ENCODE measurements at regions not wholly inside any gene's neighbourhood (a gene's known extent, or its start where the extent isn't known, plus 50 kb on each side); places are given as distances from the start of the nearest gene placed in this dataset.
A peak's percentile ranks its signal among the peaks of the same experiment; 100 is the strongest.

DNA sequence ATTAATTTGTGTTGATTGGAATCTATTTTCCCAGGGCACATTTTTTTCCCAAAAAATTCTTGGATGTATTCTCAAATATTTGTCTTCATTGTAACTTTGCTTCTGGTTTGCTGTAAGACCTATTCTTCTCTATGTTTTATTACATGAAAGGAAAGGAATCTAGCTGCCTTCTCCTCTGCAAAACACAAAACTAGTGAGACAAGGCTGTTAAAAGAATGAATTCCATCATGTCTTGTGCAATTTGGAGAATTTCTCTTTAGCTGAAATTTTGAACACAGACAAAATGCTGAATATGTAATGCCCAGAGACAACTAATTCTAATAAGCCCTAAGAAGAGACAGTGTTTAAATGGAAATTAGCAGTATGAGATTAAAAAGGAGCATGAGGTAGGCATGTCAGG, 275.9 kb downstream of the CDH20 start:
- Histone ChIP-seq H3K27me3 (ENCODE audit: control insufficient read depth, insufficient read depth, low read length) (no peaks in the 10 kb centered on the region), H3K36me3 (ENCODE audit: control insufficient read depth, insufficient read depth, low read length) (no peaks in the 10 kb centered on the region), H3K4me3 (ENCODE audit: low read depth, low read length) (no peak overlapping the region)
- no peak for DNase-seq (ENCODE audit: low read depth)
- TF ChIP-seq CTCF (IDR thresholded peaks at IDR 0.05; ENCODE audit: insufficient read depth, low read length, poor library complexity, severe bottlenecking), result no peak

DNA sequence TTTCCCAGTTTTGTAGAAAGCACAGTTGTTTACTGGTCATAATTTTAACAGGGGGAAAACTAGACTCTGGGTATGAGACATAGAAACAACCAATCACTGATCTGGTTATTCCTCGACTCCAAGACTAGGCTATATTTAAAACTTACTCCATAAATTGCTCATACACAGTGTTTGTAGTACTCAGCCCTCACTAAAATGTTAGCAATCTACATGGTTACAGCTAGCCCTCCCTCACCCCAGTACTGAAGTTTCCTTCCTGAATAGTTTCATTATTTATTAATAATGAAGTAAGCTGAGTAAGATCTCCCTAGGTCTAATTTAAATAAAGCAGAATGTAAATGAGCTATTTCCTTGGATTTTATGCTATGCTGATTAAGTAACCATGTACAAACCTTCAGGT, 275.1 kb downstream of the CDH20 start:
- no peaks in the 10 kb centered on the region for H3K36me3 ChIP-seq (ENCODE audit: control insufficient read depth, insufficient read depth, low read length)
- TF ChIP-seq CTCF (IDR thresholded peaks at IDR 0.05; ENCODE audit: insufficient read depth, low read length, poor library complexity, severe bottlenecking), result no peak
- DNase-seq (ENCODE audit: low read depth), result no peak

GRCh38 chr18:61607867-61608266, 274.6 kb downstream of the CDH20 start:
- Histone ChIP-seq H3K27me3 (ENCODE audit: control insufficient read depth, insufficient read depth, low read length) (no peaks in the 10 kb centered on the region), H3K36me3 (ENCODE audit: control insufficient read depth, insufficient read depth, low read length) (no peaks in the 10 kb centered on the region), H3K4me3 (ENCODE audit: low read depth, low read length) (no peak overlapping the region)
- TF ChIP-seq CTCF (IDR thresholded peaks at IDR 0.05; ENCODE audit: insufficient read depth, low read length, poor library complexity, severe bottlenecking), result no peak
- no peak for DNase-seq (ENCODE audit: low read depth)

More for the DNA sequence above, 275.1 kb downstream of the CDH20 start:
- no peak overlapping the region for H3K4me3 ChIP-seq (ENCODE audit: low read depth, low read length)
- no peaks in the 10 kb centered on the region for H3K27me3 ChIP-seq (ENCODE audit: control insufficient read depth, insufficient read depth, low read length)

DNA sequence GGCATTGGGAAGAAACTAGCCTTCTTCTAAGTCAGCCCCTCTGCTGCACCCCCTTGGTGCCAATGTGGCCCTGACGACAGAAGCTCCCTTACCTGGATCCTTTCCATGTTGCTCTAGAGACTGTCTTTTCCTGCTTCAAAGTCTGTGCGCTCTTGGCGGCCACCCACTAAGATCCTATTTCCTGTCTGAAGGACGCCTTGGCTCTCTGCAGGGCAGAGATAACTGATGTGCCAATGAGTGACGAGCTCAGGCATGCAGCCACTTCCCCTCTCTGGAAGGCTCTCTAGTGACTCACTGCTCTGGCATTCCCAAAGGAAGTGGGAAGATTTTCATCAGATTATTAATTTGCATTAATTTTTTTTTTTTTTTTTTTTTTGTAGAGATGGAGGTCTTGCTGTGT, 273.5 kb downstream of the CDH20 start:
- no peaks in the 10 kb centered on the region for H3K36me3 ChIP-seq (ENCODE audit: control insufficient read depth, insufficient read depth, low read length)
- no peaks in the 10 kb centered on the region for H3K27me3 ChIP-seq (ENCODE audit: control insufficient read depth, insufficient read depth, low read length)
- TF ChIP-seq CTCF (IDR thresholded peaks at IDR 0.05; ENCODE audit: insufficient read depth, low read length, poor library complexity, severe bottlenecking), result no peak
- DNase-seq (ENCODE audit: low read depth), result peak; percentile 64
- H3K4me3 ChIP-seq (ENCODE audit: low read depth, low read length), result peak overlapping the region; percentile 28

DNA sequence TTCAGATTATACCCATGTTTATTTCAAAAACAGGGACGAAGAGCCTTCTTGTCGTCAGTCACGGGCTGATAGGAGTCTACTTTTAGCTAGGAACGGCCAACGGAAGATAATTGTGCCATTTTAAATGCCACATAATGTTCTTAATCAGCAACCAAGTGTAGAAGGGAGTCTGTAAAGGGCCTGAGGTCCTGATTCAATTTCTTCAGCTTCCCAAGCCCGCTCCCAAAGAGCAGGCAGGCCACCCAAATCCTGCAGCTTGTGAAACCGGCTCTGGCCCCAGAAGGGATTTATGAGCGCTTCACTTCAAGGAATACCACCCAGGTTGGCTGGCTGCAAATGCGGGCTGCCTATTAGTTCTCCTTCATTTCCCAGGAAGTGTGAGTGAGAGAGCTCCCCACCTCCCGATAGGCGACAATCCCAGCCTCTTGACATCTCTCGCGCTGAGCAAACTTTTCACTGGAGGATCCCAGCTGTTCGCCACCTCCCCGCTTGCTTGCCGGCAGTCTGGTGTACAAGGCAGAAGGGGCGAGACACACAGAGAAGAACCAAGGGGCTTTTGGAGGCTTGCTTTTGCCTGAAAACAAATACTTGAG, 272.9 kb downstream of the CDH20 start:
- DNase-seq (ENCODE audit: low read depth), result no peak
- H3K27me3 ChIP-seq (ENCODE audit: control insufficient read depth, insufficient read depth, low read length), result no peaks in the 10 kb centered on the region
- no peaks in the 10 kb centered on the region for H3K36me3 ChIP-seq (ENCODE audit: control insufficient read depth, insufficient read depth, low read length)
- H3K4me3 ChIP-seq (ENCODE audit: low read depth, low read length), result peak overlapping the region; percentile 28
- no peak for TF ChIP-seq CTCF (IDR thresholded peaks at IDR 0.05; ENCODE audit: insufficient read depth, low read length, poor library complexity, severe bottlenecking)

DNA sequence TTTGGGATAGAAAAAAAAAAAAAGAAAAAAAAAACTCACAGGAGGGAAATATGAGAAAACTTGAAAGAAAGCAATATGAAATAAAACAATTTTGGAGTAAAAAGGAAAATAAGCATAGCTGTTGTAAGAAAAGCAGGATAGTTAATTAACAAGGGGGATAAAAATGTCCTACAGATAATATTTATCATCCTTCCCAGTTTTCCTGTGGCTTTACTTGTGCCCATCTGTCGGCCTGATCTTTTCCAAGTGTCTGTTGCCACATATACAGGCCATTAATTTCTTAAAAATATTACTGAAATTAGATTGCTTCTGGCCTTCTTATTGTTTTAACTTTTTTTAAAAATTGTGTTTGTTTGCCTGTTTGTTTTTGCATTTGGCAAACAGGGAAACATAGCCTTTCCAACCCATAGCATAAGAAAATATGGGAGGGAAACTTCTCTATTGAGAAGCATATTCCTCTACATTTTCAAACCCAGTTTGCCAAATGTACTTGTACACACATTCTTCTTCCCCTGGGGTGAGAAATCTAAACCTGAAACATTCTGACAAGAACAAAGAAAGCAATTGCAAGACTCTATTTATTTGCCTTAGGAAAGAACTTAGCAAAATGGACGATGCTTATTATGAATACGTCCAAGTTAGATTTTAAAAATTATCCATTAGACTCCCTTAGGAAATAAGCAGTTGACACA, 272.3 kb downstream of the CDH20 start:
- H3K27me3 ChIP-seq (ENCODE audit: control insufficient read depth, insufficient read depth, low read length), result no peaks in the 10 kb centered on the region
- TF ChIP-seq CTCF (IDR thresholded peaks at IDR 0.05; ENCODE audit: insufficient read depth, low read length, poor library complexity, severe bottlenecking), result no peak
- peak overlapping the region; percentile 28 for H3K4me3 ChIP-seq (ENCODE audit: low read depth, low read length)
- DNase-seq (ENCODE audit: low read depth), result no peak
- no peaks in the 10 kb centered on the region for H3K36me3 ChIP-seq (ENCODE audit: control insufficient read depth, insufficient read depth, low read length)

Measured in kidney epithelial cell (primary cell).